Smooth muscle cell (in vitro differentiated cells): ENCODE measurements at regions not wholly inside any gene's neighbourhood (a gene's known extent, or its start where the extent isn't known, plus 50 kb on each side); places are given as distances from the start of the nearest gene placed in this dataset.

Experiments
- DNase-seq: peaks from one replicate; lab custom pipeline; 2025; ENCODE audit not compliant: unreplicated experiment; lab: John Stamatoyannopoulos, UW
- H2AFZ ChIP-seq: fragments of 200-600 bp; sonication (generic); 2 replicates; pipeline ENCODE4 v1.6.0; 2016; ENCODE audit warnings: antibody characterized with exemption, low read depth, mild to moderate bottlenecking
- H3F3A ChIP-seq: fragments of 200-600 bp; sonication (generic); 2 replicates; pipeline ENCODE4 v1.6.0; 2017; ENCODE audit warnings: antibody characterized with exemption, low read depth
- H3K27ac ChIP-seq: fragments of 200-600 bp; sonication (generic); 2 replicates; pipeline ENCODE4 v1.5.1; 2016; ENCODE audit warnings: low read depth, mild to moderate bottlenecking
- H3K27me3 ChIP-seq: fragments of 200-600 bp; sonication (generic); 2 replicates; pipeline ENCODE4 v1.6.1; 2016; ENCODE audit warnings: low read depth, mild to moderate bottlenecking
- H3K36me3 ChIP-seq: fragments of 200-600 bp; sonication (generic); 2 replicates; pipeline ENCODE4 v1.5.1; 2016; ENCODE audit warnings: low read depth
- H3K4me1 ChIP-seq: fragments of 200-600 bp; sonication (generic); 2 replicates; pipeline ENCODE4 v1.5.1; 2016; ENCODE audit warnings: low read depth
- H3K4me2 ChIP-seq: fragments of 200-600 bp; sonication (generic); 2 replicates; pipeline ENCODE4 v1.6.0; 2016; ENCODE audit warnings: mild to moderate bottlenecking
- H3K4me3 ChIP-seq: fragments of 200-600 bp; sonication (generic); 2 replicates; pipeline ENCODE4 v1.5.1; 2016; ENCODE audit warnings: mild to moderate bottlenecking
- H3K79me2 ChIP-seq: fragments of 200-600 bp; sonication (generic); 2 replicates; pipeline ENCODE4 v1.6.0; 2016; ENCODE audit warnings: low read depth, mild to moderate bottlenecking
- H3K9ac ChIP-seq: fragments of 200-600 bp; sonication (generic); 2 replicates; pipeline ENCODE4 v1.6.0; 2016; ENCODE audit warnings: low read depth
- H3K9me3 ChIP-seq: fragments of 200-600 bp; sonication (generic); replicated peaks from 2 replicates; pipeline ENCODE4 v1.5.1; 2016; ENCODE audit warnings: low read depth
- H4K20me1 ChIP-seq: fragments of 200-600 bp; sonication (generic); 2 replicates; pipeline ENCODE4 v1.6.0; 2016; ENCODE audit warnings: low read depth
- CTCF ChIP-seq: fragments of 200-600 bp; sonication (generic); IDR thresholded peaks from 2 replicates; pipeline ENCODE4 v1.5.1; 2017; ENCODE audit warnings: borderline replicate concordance, mild to moderate bottlenecking, antibody characterized with exemption; ENCODE audit not compliant: insufficient read depth, poor library complexity, severe bottlenecking
- WGBS: methylation state at CpG from one replicate; pipeline ENCODE4 v1.1.7; 2016; ENCODE audit warnings: low lambda C conversion rate; 5-methylcytosine and 5-hydroxymethylcytosine counted together

GRCh38 chr1:60137406-60137805 is 63.8 kb upstream of the C1orf87 start:
- H3K27ac ChIP-seq, result no peak overlapping the region
- no peak overlapping the region for H3K4me3 ChIP-seq
- H3K36me3 ChIP-seq, result no peaks in the 10 kb centered on the region
- no peak for TF ChIP-seq CTCF
- H3K9me3 ChIP-seq, result no peaks in the 10 kb centered on the region
- 67% methylated on average over 2 of the region's 2 CpGs for WGBS
- no peaks in the 10 kb centered on the region for H3K4me1 ChIP-seq
- DNase-seq, result no peak
- no peak overlapping the region for H3K9ac ChIP-seq
- no peaks in the 10 kb centered on the region for H4K20me1 ChIP-seq
- H3K4me2 ChIP-seq, result no peak overlapping the region
- no peaks in the 10 kb centered on the region for H3F3A ChIP-seq
- H3K79me2 ChIP-seq, result no peaks in the 10 kb centered on the region
- no peaks in the 10 kb centered on the region for H3K27me3 ChIP-seq
- no peak overlapping the region for H2AFZ ChIP-seq

GRCh38 chr1:60136395-60136794 is 62.8 kb upstream of the C1orf87 start:
- no peaks in the 10 kb centered on the region for H3K9me3 ChIP-seq
- 76% methylated on average over 1 of the region's 1 CpG for WGBS
- H3K4me3 ChIP-seq, result no peak overlapping the region
- no peak overlapping the region for H3K4me2 ChIP-seq
- no peak overlapping the region for H3K9ac ChIP-seq
- H3K27me3 ChIP-seq, result no peaks in the 10 kb centered on the region
- TF ChIP-seq CTCF, result no peak
- H3F3A ChIP-seq, result no peaks in the 10 kb centered on the region
- H3K4me1 ChIP-seq, result no peaks in the 10 kb centered on the region
- H3K36me3 ChIP-seq, result no peaks in the 10 kb centered on the region
- H4K20me1 ChIP-seq, result no peaks in the 10 kb centered on the region
- H3K27ac ChIP-seq, result no peak overlapping the region
- H2AFZ ChIP-seq, result no peak overlapping the region
- no peaks in the 10 kb centered on the region for H3K79me2 ChIP-seq
- no peak for DNase-seq

- H3K4me1 ChIP-seq, result no peaks in the 10 kb centered on the region
- H3K79me2 ChIP-seq, result no peaks in the 10 kb centered on the region
- H4K20me1 ChIP-seq, result no peaks in the 10 kb centered on the region
- DNase-seq, result no peak
- no peak for TF ChIP-seq CTCF
- H3K4me3 ChIP-seq, result no peak overlapping the region
- no peaks in the 10 kb centered on the region for H3K36me3 ChIP-seq
- 84% methylated on average over 2 of the region's 2 CpGs for WGBS
- H3K27ac ChIP-seq, result no peak overlapping the region
- no peak overlapping the region for H2AFZ ChIP-seq
- H3K27me3 ChIP-seq, result no peaks in the 10 kb centered on the region
- no peaks in the 10 kb centered on the region for H3K9me3 ChIP-seq
- no peak overlapping the region for H3K9ac ChIP-seq
- H3F3A ChIP-seq, result no peaks in the 10 kb centered on the region
- no peak overlapping the region for H3K4me2 ChIP-seq
Observed at GRCh38 chr1:60134716-60135115, 61.1 kb upstream of the C1orf87 start.

- H3K9ac ChIP-seq, result no peak overlapping the region
- no peak overlapping the region for H3K27ac ChIP-seq
- H3K4me2 ChIP-seq, result no peak overlapping the region
- H3K36me3 ChIP-seq, result no peaks in the 10 kb centered on the region
- TF ChIP-seq CTCF, result no peak
- DNase-seq, result no peak
- no peak overlapping the region for H2AFZ ChIP-seq
- no peaks in the 10 kb centered on the region for H3K79me2 ChIP-seq
- H3F3A ChIP-seq, result no peaks in the 10 kb centered on the region
- no peaks in the 10 kb centered on the region for H3K27me3 ChIP-seq
- H4K20me1 ChIP-seq, result no peaks in the 10 kb centered on the region
- no peaks in the 10 kb centered on the region for H3K9me3 ChIP-seq
- no peaks in the 10 kb centered on the region for H3K4me1 ChIP-seq
- H3K4me3 ChIP-seq, result no peak overlapping the region
Observed at GRCh38 chr1:60133848-60134247, 60.3 kb upstream of the C1orf87 start.
